HG02763 (cell line): ENCODE measurements at regions not wholly inside any gene's neighbourhood (a gene's known extent, or its start where the extent isn't known, plus 50 kb on each side); places are given as distances from the start of the nearest gene placed in this dataset.
"Not testable (repeated sequence)": the region's sequence is repeated elsewhere in the genome, so short reads cannot be mapped to it uniquely, and the experiment has no call there.

Source experiments
- ATAC-seq: cut with Tn5 transposase; IDR thresholded peaks from one replicate; pipeline ENCODE4 v1.9.1; 2021; ENCODE audit warnings: mild to moderate bottlenecking, moderate library complexity; ENCODE audit not compliant: unreplicated experiment

DNA sequence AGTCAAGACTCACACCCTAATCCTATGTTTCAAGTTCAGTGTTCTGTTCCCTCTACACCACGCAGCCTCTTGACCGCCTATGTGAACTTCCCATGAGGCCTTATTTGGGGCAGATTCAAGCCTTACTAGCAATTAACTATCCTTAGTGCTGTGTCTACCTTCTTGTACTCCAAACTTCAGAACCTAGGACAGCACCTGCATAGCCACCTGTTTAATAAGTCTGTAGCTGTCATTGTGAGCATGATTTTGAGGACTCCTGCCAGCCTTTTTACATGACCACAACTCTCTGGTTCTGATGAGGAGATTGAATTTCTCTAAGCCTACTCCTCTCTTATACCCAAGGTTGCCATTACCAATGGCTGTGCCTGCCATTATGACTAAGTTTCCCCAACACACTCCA lies 50.8 kb upstream of the PCSK1 start:
- no peak for ATAC-seq

DNA sequence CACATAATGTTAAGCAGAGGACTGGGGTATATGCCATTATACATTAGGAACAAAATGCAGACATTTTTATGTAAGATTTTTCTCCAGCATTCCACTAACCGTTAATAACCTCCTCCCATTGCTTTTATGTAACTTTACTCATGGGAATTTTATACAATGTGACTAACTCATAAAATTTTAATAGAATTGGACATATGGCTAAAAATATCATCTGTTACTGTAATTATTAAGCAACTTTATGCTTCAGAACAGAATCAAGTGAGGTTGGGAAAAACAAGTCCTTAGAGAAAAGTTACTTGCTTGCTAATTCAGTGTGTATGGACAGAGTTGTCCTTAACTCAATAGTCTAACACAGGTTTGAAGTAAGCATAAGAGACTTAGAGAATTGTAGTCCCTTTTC lies 54.8 kb upstream of the PCSK1 start:
- ATAC-seq: no peak

DNA sequence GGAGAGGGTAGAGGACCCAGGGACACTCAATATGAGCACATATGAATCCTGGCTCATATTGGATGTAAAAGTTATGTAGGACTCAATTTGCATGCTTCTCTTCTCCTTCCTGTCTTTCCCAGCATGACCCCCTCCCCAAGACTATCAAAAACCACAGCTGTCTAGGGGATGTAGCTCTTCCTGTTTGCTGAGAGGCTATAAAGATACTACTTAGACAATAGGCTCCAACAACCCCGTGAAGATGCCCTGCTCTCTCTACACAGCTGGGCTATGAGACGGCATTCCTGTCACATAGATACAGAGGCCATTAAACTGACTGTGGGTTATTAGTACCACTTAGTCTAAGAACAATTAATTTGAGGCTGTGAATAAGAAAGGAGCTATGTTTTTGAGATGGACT lies 56.5 kb upstream of the PCSK1 start:
- ATAC-seq: no peak

DNA sequence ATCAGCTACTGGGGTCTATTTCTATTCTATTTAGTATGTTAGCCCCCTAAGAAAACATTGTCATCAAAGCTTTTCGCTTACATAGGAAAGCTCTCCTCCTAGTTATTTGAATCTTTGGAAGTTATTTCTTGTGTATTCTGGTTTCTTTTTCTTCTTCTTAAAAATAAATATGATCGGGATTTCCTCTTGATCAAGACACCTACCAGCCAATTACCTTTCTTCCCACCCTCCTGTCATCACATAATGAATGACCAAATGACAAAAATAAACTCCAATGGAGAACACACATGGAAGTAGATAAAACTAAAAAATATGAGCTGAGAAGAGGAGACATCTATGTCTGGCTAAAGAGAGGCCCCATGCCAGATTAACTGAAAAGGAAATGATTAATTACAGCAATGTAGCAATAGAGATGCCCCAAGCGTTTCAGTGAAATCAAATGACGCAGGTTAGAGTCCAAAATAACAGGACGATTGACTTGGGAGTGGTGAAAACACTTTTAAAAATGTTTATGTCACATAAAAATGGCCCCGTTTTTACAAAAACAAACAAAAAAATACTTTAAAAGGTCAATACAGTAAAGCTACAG lies 59.5 kb upstream of the PCSK1 start:
- ATAC-seq: no peak

DNA sequence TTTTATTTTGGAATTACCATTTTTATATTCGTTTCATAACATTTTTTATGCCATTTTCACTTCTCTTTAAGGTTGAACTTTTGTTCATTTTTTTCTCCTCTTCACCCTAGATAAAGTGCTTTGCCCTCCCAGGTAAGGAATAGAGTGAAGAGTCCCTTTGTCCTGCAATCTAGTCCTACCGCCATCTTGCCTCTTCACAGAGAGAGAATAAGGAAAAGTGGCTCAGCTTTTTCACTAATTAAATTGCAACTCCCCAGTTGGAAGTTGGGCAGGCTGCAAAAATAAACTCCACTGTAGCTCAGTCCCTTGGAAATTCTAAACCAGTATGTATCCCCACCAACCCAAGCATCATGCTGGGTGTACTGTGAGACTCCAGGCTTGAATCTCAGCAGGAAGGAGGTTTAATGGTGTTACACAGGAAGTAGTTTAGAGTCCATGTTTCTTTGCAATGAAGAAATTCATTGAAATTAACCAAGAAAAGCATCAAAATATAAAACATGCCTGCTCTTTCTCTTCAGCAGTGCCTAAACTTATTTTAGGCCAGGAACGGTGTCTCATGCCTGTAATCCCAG lies 60.3 kb upstream of the PCSK1 start:
- no peak for ATAC-seq

DNA sequence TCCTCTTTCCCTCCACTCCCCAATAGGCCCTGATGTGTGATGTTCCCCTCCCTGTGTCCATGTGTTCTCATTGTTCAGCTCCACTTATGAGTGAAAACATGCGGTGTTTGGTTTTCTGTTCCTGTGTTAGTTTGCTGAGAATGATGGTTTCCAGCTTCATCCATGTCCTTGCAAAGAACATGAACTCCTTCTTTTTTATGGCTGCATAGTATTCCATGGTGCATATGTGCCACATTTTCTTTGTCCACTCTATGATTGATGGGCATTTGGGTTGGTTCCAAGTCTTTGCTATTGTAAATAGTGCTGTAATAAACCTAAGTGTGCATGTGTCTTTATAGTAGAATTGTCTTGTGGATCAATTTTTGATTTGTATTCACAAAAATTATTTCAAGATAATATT lies 62.4 kb upstream of the PCSK1 start:
- not testable (repeated sequence) for ATAC-seq

DNA sequence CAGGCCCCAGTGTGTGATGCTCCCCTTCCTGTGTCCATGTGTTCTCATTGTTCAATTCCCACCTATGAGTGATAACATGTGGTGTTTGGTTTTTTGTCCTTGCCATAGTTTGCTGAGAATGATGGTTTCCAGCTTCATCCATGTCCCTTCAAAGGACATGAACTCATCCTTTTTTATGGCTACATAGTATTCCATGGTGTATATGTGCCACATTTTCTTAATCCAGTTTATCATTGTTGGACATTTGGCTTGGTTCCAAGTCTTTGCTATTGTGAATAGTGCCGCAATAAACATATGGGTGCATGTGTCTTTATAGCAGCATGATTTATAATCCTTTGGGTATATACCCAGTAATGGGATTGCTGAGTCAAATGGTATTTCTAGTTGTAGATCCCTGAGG lies 64.0 kb upstream of the PCSK1 start:
- ATAC-seq: not testable (repeated sequence)

DNA sequence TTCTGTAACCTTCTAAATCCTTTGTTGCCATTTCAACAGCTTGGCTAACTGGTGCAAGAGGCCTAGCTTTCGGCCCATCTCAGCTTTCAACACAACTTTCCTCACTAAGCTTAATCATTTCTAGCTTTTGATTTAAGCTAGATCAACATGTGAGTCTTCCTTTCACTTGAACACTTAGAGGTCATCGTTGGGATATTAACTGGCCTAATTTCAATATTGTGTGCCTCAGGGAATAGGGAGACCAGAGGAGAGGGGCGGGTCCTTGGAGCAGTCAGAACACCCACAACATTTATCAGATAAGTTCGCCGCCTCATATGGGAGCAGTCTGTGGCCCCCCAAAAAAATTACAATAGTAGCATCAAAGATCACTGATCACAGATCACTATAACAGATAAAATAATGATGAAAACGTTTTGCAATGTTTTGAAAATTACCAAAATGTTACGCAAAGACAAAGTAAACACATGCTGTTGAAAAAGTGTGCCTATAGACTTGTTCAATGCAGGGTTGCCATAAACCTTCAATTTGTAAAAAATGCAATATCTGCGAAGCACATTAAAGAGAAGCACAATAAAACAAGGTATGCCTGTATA lies 66.8 kb upstream of the PCSK1 start:
- ATAC-seq: no peak

DNA sequence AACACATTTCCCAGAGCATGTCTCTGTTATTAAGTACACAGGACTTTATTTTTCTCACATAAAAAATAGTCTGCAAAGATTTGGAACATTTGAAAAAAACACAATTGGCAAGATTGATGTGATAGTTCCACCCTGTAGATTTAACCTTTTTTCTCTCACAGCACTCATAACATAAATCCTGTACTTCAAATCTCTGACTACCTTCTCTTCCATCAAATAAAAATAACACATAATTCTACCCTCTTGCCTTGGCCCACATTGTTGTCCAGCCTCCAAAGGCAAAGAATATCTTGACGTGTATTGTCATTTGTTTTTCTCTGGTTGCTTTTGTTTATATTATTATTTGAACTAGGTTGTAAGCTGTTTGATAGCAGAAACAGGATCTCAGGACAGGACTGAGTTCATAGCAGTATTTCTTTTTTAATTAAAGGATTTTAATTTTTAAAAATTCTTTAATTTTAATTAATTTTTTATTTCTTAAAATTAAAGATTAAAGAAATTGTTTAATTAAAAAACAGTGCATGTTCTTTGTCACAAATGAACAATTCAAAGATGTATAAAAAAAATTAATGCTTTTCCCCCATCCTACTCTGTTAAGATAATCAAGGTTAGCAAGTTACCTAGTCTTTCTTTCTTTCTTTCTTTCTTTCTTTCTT lies 69.1 kb upstream of the PCSK1 start:
- no peak for ATAC-seq

DNA sequence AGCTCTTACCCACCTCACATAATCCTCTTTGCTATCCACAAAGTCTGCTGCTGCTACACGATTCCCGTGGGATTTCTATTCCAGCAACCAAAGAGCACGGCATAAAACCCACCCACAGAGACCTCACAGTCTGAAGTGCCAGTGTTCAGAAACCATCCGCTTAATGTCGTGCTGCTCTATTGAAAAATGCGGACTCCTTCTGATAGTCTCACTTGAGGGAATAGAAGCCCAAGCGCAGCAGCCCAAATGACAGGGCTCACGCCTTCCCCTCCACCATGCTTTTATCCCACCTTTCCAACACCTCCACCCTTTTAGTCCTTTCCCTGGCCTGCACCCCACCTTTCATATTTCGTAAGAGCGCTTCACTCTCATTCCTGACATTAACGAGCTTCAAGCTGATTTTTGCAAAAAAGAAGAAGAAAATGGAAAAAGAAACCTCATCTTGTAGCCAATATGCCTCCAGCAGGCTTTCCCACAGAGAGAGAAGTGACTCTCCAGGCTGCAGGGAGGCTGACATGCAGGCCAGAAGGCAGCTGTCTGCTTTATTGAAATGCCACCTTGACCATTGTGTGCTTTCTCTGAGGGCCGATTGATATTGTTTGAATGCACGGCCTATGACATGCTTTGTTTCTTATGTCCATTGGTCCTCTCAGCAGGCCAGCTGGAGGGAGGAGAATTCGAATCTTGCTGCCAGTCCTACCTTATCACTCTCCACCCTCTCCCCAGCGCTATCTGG lies 70.6 kb upstream of the PCSK1 start:
- ATAC-seq: no peak

DNA sequence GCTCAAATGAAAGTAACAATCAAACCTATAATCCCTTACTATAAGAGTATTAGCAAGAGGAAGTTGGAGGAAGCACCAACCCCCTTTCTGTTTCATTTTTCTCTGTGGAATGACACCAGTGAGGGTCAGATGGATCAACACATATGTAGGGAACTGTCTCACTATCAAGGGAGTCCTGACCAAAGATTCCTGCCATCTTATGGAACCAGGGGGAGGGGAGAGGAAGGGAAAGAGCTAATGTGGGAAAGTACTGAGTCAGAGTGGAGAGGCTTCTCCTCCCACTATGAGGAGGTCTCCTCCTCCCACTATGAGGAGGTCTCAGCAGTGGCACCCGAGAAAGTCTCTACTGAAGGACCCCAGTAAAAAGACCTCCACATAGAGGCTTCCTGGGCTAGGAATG lies 73.3 kb upstream of the PCSK1 start:
- ATAC-seq: no peak

DNA sequence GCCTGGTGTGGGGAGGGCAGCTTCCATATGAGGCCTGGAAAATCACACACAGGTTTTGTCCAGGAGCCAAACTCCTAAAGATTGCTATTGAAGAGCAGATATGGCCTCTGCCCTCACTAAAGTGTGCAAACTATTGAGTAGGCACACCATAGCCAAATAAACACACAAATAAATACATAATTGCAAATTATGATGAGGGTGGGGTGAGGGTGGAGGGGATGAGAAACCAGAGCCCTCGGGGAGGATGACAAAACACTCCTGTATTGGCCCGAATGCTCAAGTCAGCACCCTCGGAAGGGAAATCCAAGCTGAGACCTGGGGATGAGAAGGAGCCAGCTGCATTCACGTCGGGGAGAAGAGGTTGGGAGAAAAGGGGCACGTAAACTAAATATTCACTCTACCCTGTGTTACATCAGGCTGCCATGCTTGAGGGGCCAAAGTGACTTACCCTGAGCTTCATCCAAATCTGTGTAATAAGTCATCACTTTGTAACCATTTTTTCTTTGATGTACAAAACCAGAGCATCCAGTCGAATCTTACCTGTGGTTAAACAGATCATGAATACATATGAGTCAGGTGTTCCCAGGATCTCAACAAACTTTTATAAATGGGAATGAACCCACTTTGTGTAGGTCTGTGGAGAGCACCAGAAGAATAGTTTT lies 73.9 kb upstream of the PCSK1 start:
- no peak for ATAC-seq

DNA sequence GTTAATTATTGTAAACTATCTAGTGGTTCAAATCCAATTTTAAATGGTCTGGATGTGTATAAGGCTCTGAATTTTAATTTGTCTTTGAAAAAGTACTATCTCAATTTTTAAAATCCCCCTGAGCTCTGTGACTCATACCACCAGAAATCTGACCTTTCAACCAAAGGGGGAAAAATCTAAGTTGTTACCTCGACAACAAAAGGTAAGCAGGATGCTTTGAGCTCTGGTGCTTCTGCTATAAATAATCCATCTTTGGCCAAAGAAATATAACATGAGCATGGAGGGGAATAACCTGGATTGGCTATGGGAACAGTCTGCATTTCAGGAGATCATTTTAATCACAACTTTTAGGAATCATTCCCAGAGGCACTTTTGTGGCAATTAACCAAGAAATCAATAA lies 76.3 kb upstream of the PCSK1 start:
- no peak for ATAC-seq

DNA sequence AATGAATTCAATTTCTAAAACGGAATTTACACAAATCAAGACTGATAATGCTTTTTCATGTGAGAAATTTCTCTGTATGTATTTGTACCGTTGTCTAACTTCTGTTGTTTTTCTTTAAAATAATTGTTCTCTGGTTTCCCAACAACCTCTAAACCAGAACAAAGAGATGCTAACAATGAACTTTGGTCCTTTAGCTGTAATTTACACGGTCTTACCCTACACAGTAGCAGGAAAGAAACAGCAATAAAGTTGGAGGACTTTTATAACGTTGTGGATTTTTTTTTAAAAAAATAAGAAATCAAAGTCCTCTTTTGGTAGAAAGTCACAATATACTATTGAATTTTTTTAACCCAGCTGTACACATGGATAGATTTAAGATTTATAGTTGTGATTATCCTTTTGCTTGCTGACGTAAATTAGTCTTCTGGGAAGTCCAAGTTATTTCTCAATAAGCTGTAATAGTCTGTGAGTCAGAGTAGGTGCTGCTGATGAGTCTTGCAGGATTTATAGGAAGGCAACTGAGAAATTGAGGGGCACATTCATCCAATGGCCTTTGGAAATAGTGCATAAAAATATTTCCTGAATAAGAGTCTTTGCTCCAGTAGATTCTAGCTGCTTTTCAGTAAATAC lies 76.8 kb upstream of the PCSK1 start:
- ATAC-seq: no peak

DNA sequence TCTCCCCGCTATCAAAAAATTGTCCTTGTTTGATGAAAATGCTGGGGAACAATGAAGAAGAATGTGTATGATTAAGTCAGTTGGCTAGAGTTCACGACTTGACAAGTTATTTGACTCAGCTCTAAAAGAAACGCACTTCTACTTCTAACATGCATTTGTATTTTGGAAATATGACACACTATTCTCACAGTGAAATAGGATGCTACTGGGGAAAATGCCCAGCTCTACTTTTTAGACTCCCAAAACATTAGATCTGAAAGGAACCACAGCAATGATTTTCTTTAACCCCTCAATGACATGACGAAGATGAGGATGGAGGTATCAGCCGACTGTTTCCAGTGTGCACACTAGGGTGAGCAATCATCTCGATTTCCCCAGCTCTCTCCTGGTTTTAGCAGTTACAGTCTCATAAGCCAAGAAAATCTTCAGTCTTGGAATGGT lies 83.6 kb upstream of the PCSK1 start:
- ATAC-seq: no peak

DNA sequence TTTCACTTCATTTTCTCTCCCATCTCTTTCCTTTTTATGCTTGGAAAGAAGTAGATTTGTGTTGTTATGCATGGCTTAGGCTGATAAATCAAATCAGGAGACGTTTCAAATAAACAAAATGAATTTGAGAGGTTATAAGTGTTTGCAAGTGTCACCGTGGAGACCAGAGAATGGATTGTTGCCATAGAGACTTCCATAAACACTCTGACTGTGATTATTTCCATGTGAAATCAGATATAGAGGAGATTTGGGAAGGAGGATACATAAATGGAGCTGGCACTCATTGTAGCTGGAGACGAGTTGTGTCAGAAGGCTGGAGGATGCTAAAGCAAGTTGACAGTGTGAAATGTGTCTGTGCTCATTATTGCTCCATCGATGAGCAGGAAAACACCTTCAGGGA lies 84.2 kb upstream of the PCSK1 start:
- no peak for ATAC-seq

DNA sequence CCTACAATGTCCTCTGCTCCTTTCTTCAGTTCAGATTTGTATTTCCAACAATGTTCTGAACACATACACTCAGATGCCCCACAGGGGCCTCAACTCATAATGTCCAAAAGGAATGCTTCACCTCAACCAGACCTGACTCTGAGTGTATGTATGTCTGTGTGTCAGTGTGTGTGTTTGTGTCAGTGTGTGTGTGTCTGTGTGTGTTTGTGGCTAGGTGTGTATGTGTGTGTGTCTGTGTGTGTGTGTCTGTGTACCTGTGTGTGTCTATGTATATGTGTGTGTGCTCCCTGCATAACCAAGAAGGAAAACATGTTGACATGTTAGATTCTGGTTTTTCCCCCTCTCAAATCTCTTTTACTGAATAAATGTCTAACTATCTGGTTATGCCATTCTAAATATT lies 87.3 kb upstream of the PCSK1 start:
- no peak for ATAC-seq

DNA sequence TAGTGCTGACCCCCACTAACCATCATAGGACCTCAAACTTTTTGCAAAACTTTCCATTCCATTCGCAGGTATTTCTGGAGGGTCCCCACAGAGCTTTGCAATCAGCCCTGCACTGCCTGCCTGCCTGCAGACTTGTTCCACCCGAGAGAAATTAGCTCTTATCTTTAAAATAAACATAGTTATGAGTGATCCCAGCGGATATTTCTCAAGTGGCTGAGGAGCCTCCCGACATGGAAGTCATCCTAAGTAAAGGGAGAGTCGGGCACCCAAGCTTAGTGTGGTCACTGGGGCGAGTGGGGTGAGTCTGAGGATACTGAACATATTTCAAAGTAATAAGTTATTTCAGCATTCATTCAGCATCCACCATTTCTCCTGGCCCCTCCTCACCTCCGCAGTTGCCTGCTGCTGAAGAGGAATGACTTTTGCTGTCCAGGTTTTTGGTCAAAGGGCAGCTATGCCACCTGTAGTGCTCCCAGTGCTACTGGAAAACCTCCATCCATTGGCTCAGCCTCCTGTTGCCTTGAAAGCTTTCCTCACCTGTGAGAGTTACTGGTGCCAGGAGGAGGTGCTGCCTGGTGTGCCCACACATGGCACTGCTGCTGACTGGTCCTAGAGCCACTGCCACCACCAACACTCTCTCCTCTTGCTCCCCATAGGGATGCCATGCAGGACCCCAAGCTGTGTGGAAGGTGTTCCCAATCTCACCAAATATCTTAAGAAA lies 89.7 kb upstream of the PCSK1 start:
- no peak for ATAC-seq

DNA sequence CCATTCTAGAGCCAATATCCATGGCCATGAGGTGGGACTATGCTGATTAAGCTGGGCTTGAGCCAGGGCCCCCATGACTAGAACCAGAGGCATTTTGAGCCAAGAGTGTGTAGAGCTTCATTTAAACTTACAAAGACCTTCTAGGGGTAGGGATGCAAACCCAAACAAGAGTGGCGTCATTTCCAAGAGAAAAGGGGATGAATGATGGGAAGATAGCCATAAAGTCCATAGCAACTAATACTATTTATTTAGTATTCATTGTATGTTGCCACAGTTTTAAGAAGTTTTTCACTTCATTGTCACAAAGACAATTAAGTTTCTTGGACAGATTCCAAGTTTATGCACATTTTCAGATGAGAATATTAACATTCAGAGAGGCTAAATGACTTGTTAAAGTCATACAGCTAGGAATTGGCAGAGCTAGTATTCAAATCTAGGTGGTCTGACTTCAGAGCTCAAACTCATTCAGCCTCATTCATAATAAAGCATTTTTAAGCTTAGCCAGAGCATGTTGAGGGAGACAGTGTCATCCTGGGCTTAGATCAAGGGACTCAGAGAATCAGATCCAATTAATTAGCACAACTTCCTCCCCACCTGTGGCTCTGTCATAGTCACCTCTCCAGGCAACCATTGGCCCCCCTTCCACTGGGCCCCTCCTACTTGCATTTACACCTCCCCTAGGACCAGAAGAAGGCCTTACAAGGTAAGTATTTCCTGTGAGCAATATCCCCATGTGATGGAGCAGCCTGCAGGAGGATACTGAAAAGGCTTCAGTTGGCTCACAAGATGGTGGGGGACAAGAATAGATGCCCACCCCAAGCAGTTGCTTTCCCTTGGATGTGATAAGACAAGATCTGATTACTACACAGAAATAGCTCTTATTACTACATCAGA lies 95.0 kb upstream of the PCSK1 start:
- no peak for ATAC-seq
